HuH-7.5 (cell line): ENCODE measurements at regions not wholly inside any gene's neighbourhood (a gene's known extent, or its start where the extent isn't known, plus 50 kb on each side); places are given as distances from the start of the nearest gene placed in this dataset.

Experiments
- DNase-seq: peaks from one replicate; pipeline ENCODE4 v3.0.0; 2011; ENCODE audit warnings: low spot score

GRCh38 chr12:39047539-39048262 lies 142.3 kb upstream of the CPNE8 start:
- no peak for DNase-seq

- no peak for DNase-seq
Observed at GRCh38 chr12:39044754-39045153, 139.4 kb upstream of the CPNE8 start.

- no peak for DNase-seq
Observed at GRCh38 chr12:39043424-39043822, 138.0 kb upstream of the CPNE8 start.

GRCh38 chr12:39040275-39040674 lies 134.9 kb upstream of the CPNE8 start:
- DNase-seq, result no peak

GRCh38 chr12:39037115-39037514 lies 131.7 kb upstream of the CPNE8 start:
- DNase-seq, result no peak

- DNase-seq, result no peak
Observed at GRCh38 chr12:39036105-39036504, 130.7 kb upstream of the CPNE8 start.

GRCh38 chr12:39033782-39034181 lies 128.4 kb upstream of the CPNE8 start:
- DNase-seq, result no peak

- no peak for DNase-seq
Observed at GRCh38 chr12:39032448-39032847, 127.1 kb upstream of the CPNE8 start.

GRCh38 chr12:39032034-39032433 lies 126.6 kb upstream of the CPNE8 start:
- DNase-seq, result no peak

GRCh38 chr12:39028382-39028781 lies 123.0 kb upstream of the CPNE8 start:
- no peak for DNase-seq

- no peak for DNase-seq
Observed at GRCh38 chr12:39012870-39013269, 107.5 kb upstream of the CPNE8 start.

- DNase-seq, result no peak
Observed at GRCh38 chr12:39011166-39011565, 105.8 kb upstream of the CPNE8 start.

GRCh38 chr12:39010406-39010805 lies 105.0 kb upstream of the CPNE8 start:
- no peak for DNase-seq

GRCh38 chr12:39007619-39008018 lies 102.2 kb upstream of the CPNE8 start:
- no peak for DNase-seq

GRCh38 chr12:39006286-39006685 lies 100.9 kb upstream of the CPNE8 start:
- DNase-seq, result no peak

- no peak for DNase-seq
Observed at GRCh38 chr12:39005671-39006070, 100.3 kb upstream of the CPNE8 start.

GRCh38 chr12:39003541-39004155 lies 98.3 kb upstream of the CPNE8 start:
- DNase-seq, result no peak

- DNase-seq, result no peak
Observed at GRCh38 chr12:39000370-39000769, 95.0 kb upstream of the CPNE8 start.

GRCh38 chr12:38998887-38999482 lies 93.6 kb upstream of the CPNE8 start:
- no peak for DNase-seq

- no peak for DNase-seq
Observed at GRCh38 chr12:38995249-38995648, 89.9 kb upstream of the CPNE8 start.

GRCh38 chr12:38985961-38986360 lies 80.6 kb upstream of the CPNE8 start:
- no peak for DNase-seq

- DNase-seq, result no peak
Observed at GRCh38 chr12:38984388-38984787, 79.0 kb upstream of the CPNE8 start.

GRCh38 chr12:38983117-38983571 lies 77.8 kb upstream of the CPNE8 start:
- no peak for DNase-seq
